Hindlimb muscle (tissue), 1 donor: ENCODE measurements at regions not wholly inside any gene's neighbourhood (a gene's known extent, or its start where the extent isn't known, plus 50 kb on each side); places are given as distances from the start of the nearest gene placed in this dataset.

ENCODE experiments used
- DNase-seq: peaks from one replicate; pipeline ENCODE4 v3.0.0-alpha.2; 2013

DNA sequence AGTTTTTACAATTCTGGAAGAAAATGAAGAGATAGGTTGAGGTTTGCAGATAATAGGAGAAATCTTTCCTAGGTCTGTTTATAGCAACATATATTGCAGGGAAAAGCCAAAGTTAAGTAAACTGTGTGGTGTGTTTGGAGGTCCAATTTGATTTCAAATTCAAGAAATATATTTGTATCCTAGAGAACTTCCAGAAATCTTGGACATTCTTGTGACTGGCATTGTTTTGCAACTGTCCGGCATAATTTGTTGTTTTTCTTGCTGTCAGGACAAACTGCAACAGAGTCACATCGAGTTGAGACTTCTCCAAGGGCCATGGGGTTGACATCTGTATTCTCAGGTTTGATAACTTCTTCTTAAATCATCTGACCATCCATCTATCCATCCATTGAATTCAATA lies 170.9 kb upstream of the ZEB2 start:
- DNase-seq = no peak

DNA sequence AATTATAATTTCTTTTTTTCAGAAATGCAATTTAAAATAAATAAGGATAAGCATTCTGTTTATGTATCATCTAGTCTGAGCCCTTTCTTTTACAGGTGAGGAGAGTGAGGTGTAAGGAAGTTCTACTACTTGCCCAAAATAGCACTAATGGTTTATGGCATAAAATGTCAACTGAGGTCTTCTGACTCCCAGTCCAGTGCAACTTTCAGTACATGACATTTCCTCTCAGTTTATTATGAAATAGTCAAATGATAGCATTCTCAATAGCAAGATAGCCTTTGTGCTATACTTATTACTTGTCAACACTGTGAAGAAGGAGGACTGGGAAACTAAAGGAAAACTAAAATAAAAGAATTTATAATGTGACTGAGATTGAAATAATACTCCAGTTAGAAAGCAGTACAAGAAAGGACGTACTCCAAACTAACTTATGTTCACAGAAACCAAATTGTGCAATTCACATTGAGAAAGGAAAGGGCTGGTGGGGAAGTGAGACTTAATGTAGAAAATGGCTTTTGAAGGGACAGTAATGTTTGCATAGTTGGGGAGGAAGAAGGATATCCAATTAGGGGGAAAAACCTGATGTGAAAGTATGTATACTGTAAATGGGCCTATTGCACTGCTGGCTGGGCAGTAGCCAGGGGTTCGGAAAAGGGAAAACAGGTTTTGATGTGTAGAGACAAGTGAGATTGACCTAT lies 166.7 kb upstream of the ZEB2 start:
- no peak for DNase-seq

DNA sequence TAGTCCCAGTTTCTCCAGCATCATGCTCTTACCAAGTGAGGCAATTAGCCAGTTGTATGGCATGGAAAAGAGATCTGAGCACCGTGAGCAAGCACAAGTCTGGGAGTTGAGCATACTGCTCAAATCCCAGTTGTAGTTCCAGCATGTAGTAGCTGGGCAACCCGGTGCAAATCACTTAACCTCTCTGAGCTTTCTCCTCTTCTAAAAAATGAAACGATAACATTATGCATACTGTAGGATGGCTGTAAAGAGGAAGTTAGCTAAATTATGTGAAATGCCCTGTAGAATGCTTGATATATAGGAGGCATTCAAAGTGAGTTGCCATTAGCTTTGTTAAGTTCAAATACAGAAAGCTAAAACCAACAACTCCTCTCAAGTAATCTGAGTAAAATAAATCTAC lies 164.0 kb upstream of the ZEB2 start:
- DNase-seq = no peak

DNA sequence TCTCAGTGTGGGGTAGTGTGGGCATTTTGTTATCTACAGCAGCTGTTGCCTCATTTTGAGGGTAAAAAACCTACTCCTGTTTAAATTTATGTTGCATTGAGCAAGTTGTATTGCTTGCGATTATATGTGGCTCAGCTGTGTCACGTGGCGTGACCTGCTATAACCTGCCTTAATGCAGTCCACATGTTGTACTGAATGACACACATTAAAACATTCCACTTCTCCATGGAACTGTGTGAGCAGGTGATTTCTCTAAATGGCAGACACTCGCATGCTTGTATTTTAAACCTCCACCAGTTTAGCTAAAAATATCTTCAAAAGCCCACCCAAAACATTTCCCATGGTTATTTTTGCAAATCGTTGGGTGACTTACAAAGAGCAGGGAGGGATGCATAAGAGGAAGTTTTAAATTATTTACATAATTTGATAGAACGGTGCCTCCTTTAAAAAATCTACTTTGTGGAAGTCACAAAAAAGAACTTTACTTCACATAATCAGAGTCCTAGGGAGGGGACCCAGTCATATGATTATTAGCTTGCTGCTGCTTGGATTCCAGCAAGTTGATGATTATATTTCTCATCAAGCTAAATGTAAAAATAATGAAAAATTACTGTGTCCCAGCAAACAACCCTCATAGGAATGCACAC lies 163.3 kb upstream of the ZEB2 start:
- DNase-seq = no peak

DNA sequence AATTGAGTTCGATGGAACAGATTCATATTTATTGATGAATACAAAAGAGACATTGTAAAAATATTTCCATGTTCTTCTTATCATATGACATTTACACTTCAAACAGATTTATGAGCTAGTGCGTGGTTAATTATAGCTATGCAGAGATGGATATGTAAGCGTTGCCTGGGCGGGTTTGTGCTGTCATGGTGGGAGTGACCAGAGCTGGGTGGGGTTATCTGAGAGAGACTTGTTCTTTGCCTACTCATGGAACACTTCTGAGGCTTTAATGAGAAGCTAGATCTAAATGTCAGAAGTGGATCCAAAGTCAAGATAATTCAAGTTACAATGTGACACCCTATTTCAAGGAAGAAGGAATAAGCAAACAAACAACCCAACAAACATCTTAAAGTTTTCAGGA lies 162.3 kb upstream of the ZEB2 start:
- DNase-seq = no peak

DNA sequence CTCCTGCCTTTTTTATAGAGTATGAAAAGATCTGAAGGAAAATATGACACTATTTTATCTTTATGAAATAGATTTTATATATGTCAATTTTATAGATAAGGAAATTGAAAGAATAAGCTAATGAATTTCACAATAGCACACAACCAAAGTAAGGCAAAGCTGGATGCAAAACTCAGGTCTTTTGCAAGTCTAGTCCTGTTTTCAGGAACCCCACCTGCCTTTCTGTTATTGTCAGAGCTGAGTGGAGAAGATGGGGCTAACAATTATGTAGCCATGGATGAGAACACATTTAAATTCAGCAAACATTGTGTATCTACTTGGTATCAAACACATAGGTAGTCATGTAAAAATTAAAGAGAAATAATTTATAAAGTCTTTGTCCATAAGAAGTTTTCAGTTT lies 161.5 kb upstream of the ZEB2 start:
- no peak for DNase-seq

DNA sequence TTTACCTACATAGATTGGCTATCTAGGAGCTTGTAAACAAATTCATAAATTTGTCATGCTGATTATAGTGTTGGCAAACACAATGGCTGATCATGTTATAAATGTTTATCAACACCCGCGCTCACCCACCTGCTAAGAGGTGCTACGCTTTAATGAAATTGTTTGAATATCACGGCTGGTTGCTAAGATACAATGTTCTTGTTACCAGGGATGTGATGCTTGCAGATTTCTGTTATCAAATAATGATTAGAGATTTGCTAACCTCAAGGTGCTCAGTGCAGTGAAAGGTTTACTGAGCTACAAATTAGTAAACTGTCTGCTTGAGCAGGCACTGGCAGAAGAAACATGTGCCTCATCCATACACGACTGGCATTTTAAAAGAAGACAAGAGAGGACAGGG lies 160.0 kb upstream of the ZEB2 start:
- DNase-seq = no peak

DNA sequence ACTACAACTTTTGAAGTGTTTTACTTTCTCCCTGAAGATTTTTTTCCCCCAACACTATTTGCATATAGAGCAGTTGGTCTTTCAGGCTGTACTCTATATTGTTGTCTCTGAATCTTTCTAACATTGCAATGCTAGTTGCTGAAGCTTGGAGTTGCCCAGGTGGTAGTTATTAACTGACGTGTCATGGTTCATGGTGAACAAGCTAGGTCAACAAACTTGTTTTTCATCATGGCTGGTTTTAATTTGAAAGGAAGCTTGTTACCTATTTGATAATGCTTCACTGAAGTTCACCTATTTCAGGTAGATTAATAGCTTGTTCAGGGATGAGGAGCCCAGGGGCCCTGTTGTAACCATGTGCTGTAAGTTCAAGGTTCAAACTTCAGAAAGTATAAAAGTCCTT lies 158.8 kb upstream of the ZEB2 start:
- no peak for DNase-seq

DNA sequence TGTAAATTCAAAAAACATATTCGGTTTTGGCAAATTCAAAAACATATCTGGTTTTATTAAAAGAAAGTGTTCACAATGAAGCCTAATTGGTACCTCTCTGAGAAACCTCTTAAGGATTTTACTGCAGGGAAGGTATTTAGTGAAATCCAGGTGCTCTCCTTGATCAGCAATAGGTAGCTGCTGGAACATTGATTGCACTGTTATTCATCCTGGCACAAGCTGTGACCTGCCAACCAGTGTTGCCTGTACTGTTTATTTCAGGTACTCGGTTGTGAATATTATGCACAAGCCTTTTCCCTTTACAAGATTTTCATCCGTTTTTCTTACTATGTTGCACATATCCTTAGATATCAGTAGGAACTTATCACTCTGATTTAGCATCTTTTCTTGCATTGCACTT lies 155.8 kb upstream of the ZEB2 start:
- DNase-seq = no peak

DNA sequence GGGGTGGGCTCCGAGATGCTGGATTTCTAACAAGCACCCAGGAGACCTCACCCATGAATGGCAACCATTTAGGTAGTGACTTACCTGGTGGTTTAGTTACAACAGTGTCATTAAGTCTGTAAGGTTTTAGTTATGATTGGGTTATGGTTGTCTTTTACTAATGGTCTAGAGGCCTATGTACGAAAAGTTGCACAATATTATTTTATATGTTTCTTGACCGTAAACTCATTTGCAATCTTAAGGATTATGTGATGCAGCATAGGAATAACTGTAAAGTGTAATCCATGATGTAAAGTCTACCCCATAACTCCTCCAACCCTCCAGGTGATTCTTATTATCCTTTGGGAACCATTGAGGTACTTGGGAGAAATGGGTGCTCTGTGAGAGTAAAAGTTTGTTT lies 155.4 kb upstream of the ZEB2 start:
- DNase-seq = no peak

DNA sequence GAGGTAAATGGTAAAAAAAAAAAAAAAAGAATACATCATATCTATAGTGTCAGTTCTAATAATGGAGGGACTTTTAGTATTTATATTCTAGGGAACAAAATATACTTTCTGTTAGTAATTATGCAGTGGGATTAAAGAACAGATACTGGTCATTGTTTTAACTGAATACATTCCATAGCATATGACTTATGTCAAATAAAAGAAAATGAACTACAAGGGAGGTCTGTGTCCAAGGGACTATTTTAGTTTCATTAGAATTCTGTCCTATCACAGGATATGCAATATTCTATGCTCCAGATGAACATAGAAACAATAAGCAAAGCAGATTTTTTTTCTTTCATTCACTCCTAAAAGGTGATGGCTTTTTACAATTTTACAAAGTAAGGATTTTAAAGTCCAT lies 154.2 kb upstream of the ZEB2 start:
- no peak for DNase-seq

DNA sequence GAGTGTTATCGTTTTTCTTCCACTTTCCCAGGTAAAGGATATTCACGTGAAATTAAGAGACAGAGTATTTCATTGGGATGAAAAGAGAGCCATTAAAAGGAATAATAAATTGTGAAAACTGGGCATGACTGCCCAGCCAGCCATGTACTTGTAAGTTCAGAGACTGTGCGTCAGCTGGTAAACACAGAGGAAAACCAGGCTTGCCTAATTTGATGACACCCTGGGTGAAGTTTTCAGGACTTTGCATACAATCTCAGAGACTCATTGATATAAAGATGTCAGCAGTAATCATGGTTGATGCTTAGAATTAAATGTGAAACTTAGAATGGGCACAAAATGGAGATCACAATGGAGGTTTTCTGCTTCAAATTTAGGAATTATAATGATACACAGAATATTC lies 153.5 kb upstream of the ZEB2 start:
- DNase-seq = no peak

DNA sequence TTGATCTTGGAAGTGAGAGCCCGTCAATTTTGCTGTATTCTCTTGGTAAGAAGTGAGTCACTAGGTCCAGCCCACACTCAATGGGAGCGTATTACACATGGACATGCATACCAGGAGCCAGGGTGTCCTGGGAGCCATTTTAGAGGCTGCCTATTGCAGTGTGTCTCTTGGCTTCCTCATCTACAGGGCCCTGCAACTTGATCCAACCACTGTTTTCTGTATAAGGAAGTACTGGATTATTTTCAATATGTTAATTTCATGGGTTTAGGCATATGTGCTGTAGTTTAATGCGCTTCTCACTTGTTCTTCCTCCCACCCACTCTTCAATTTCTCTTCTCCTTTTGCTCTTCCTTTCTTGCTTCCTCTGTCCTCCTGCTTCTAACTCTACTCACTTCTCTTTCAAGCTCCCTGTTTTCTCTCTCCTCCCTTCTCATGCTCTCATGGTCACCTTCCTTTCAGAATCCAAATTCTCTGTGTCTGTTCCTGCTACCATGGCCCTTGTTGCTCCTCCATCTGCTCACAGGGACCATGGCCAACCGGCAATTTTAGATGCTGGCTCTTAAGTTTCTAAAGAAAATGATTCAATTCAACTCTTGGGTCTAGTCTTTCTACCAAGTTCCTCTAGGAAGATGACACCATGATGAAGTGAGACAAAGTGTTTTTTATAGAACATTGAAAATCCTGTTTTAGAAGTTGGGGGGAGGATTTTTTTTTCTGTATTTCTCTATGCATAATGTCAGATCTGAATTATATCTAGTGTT lies 152.0 kb upstream of the ZEB2 start:
- no peak for DNase-seq

DNA sequence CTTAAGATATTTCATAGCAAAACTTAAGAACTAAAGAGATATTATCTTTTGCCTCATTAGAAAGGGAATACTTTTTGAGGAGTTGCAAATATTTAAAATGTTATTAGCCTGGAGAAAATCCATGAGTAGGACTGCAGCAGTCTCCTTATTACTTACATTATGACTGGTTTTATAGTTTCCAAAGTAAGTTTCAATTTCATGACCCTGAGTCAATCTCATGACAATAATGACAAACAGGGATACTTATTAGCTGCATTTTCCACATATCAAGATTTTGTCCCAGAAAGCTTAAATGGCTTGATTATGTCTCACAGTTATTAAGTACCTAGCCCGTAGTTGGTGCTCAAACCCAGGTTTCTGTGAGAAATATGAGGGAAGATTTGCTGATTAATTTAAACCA lies 150.8 kb upstream of the ZEB2 start:
- DNase-seq = no peak

DNA sequence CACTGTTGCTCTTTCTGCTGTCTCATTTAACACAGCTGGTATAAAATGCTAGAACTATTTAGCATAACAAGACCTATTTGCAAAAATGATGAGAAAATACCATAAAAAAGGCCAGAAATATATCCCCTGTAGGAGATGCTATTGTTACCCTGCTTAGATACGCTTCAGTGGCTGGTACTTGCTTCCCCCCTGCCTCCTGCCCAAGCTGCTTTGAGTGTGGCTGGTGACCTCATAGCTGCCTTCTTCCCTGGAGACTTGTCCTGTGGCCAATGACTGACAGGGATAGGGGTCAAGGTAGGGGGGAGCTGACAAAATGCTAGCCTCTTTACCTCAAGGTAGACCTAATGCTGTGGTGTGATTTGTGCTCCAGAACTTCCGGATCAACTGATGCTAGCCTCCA lies 150.2 kb upstream of the ZEB2 start:
- no peak for DNase-seq

DNA sequence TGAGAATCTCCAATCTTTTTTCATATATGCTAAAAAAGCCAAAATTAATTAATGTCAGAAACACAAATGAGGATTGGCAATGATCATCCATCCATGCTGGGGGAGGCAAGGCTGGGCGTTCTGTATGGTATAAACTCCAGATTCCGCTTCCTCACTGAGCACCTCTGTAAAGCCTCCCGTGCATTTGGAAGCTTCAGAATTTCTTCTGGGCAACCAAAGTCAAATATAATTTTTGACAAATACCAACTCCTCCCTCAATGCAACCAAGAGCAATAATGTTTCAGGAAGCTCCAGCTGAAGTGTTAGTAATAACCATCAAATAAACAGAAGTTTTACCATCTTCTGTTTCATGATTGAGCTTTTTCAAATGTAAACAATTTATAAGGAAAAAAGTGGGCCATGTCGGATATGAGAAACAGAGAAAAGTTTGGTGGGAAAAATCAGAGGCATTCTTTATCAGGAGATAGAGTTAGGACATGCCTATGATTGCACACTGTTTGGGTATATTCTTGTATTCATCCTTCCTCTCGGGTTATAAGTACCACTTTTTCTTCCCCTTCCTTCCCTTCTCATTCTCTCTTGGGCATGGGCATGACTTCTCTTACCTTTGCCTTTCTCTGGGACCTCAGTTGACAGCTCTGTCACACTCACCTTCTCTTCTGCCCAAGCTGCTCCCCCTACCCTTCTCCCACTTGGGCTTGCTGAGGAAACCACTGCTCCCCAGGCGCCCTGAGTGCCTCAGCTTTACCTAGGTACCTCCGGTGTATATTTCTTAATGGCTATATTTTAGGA lies 149.5 kb upstream of the ZEB2 start:
- DNase-seq = no peak

DNA sequence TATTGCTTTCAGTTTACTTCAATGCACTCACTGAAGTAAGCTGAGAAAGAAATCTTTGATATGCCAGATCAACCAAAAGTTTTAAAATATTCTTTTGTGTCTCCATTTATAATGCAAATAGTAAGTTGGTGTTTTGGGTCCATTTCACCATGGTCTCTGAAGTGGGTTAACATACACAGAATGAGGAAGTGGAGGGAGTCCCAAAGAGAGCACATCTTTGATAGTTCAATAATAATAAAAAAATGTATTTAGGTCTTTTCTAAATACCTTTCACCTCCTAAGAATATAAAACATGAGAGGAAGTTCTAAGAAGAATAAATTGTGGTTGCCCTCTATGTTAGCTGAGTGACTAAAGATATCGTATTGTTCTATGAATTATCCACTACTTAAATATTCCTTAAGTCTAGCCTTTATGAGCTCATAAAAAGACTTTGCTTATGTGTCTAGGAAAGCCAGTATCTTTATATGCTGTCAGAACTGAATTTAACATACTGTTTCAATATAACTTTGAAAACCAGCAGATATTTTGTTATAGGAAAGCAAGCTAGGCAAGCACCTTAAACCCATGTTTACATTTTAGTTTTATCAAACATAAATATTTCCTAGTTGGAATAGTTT lies 148.7 kb upstream of the ZEB2 start:
- no peak for DNase-seq

DNA sequence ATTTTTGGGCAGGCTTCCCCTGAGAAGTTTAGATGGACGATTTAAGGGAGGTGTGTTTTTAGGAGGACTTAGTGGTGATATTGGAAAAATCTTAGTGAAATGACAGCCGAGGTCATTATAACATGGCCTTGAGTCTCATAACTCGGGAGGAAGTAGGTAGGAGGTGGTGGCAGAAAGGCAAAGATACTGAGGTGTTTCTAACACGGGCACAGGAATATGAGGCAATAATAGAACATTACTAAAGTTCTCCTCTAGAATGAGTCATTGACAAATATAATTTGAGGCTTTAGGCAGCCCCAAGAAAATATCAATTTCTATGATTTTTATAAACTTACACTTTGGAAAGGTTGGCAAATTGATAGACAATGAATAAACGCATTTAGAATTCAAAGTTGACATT lies 146.1 kb upstream of the ZEB2 start:
- DNase-seq = no peak

DNA sequence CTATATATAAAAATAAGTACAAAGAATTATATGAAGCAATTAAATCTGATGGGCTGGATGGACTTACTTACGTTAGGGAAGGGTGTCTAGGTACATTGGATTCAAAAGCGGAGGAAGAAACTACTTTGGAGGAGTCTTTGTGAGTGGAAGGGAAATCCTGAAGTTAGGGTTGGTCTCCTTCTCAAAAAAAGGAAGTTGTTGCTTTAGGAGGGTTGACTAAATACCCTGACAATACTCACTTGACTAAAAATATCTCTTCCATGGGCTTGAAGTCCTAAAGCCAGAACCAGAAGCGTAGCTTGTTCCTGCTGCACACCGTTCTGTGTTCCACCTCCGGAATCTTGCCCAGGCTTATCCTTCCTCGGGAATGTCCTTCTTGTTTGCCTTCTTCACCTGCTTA lies 143.3 kb upstream of the ZEB2 start:
- no peak for DNase-seq

DNA sequence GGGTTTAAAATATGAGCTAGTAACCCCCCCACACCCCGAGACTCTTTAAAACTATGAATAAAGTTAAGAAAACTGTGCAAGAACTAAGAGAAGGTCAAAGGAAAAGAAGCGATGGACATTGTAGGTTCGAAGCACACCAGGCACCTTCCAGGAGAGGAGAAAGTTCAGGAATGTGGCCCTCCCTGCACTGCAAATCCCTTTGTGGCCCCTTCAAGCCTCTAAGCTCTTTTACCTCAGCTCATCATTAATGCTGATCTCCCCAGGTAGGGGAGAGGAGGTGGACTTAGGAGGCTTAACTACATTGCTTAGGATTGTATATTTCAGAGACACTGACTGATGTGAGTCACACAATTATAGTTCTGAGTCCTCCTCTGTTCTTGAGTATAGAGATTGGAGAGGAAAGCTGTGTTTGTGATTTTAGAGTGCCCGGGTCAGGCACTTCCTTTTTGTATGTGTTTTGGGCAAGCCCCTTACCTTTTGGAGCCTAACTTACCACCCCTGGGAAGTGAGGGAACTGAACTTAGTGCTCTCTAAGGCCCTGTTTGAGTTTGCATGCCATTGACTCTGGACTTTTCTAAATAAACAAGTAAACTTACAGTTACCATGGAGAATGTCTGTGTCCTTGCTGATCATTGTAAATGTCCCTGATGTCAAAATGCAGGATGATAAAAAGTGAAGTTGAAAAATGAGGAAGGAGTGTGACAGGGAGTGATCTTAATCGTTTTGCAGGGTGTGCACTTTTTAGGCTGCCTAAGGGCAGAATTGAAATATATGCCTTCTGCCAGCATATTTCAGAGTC lies 140.8 kb upstream of the ZEB2 start:
- no peak for DNase-seq

DNA sequence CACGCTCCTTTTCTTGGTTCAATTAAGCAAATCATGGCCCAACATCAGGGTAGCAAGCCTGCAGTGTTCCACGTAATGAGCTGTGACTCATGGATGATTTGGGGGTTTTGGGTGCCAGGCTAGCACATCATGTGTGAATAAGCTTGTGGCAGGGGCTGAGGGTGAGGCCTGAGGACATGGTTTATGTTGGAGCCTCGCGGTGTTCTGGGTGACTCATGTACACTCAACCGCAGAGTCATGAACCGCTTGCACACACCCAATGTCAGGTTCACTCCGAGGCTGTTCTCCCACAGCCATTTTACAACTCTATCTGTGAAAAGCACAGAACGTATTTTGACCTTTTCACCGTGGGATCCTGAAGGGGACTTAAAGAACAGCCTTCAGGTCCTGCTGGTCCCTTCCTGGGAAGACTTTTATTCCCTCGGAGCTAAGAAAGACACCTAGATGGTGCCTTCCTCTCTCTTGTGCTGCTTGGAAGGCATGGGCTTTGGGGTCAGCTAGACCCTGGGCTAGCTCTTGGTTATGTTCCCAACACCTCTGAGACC lies 139.9 kb upstream of the ZEB2 start:
- DNase-seq = no peak

DNA sequence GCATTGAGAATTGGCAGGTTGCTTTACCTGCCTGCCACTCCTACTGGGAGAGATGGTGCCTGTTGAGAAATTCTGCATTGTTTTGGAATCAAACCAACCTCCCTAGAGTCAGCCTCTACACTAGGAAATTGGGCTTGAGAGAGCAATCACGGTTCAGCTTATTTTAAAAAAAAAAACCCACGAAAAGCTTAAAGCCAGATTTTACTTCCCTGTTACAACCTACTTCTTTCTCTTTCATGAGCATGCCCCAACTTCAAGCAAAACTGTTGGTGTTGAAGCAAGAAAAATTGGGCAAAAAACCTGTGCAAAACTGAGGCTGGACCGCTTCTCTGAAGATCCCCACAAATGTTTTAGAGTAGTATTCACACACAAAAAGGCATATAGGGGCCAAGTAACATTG lies 134.6 kb upstream of the ZEB2 start:
- DNase-seq = no peak
